ENCODE measurements at regions not wholly inside any gene's neighbourhood (a gene's known extent, or its start where the extent isn't known, plus 50 kb on each side); places are given as distances from the start of the nearest gene placed in this dataset.

- H3K4me3 ChIP-seq (replicated peaks in 1 of 2; ENCODE audit: low read depth in 2 of 2, low read length in 2 of 2), result no peak overlapping the region
- DNase-seq (ENCODE audit: low read depth in 2 of 2), result no peak
These were observed 117.9 kb upstream of the ESRRG start for GRCh38 chr1:216841165-216841564.

GRCh38 chr1:216836316-216836715 is 113.1 kb upstream of the ESRRG start:
- DNase-seq (ENCODE audit: low read depth in 2 of 2), result no peak
- no peak for TF ChIP-seq CTCF (IDR thresholded peaks at IDR 0.05; ENCODE audit: low read depth, low read length)
- H3K4me3 ChIP-seq (replicated peaks in 1 of 2; ENCODE audit: low read depth in 2 of 2, low read length in 2 of 2), result no peak overlapping the region

More at GRCh38 chr1:216841165-216841564, 117.9 kb upstream of the ESRRG start:
- no peak for TF ChIP-seq CTCF (IDR thresholded peaks at IDR 0.05; ENCODE audit: low read depth, low read length)

- no peak for TF ChIP-seq CTCF (IDR thresholded peaks at IDR 0.05; ENCODE audit: low read depth, low read length)
- H3K4me3 ChIP-seq (replicated peaks in 1 of 2; ENCODE audit: low read depth in 2 of 2, low read length in 2 of 2), result no peak overlapping the region
- no peak for DNase-seq (ENCODE audit: low read depth in 2 of 2)
These were observed 110.3 kb upstream of the ESRRG start for GRCh38 chr1:216833509-216833908.

- H3K4me3 ChIP-seq (replicated peaks in 1 of 2; ENCODE audit: low read depth in 2 of 2, low read length in 2 of 2), result no peak overlapping the region
- TF ChIP-seq CTCF (IDR thresholded peaks at IDR 0.05; ENCODE audit: low read depth, low read length), result no peak
- no peak for DNase-seq (ENCODE audit: low read depth in 2 of 2)
These were observed 109.0 kb upstream of the ESRRG start for GRCh38 chr1:216832192-216832591.

- DNase-seq (ENCODE audit: low read depth in 2 of 2), result no peak
- TF ChIP-seq CTCF (IDR thresholded peaks at IDR 0.05; ENCODE audit: low read depth, low read length), result no peak
- no peak overlapping the region for H3K4me3 ChIP-seq (replicated peaks in 1 of 2; ENCODE audit: low read depth in 2 of 2, low read length in 2 of 2)
These were observed 107.4 kb upstream of the ESRRG start for GRCh38 chr1:216830424-216831210.

GRCh38 chr1:216827251-216827650 is 104.0 kb upstream of the ESRRG start:
- H3K4me3 ChIP-seq (replicated peaks in 1 of 2; ENCODE audit: low read depth in 2 of 2, low read length in 2 of 2), result no peak overlapping the region
- no peak for TF ChIP-seq CTCF (IDR thresholded peaks at IDR 0.05; ENCODE audit: low read depth, low read length)

GRCh38 chr1:216826646-216827045 is 103.4 kb upstream of the ESRRG start:
- DNase-seq (ENCODE audit: low read depth in 2 of 2), result no peak
- TF ChIP-seq CTCF (IDR thresholded peaks at IDR 0.05; ENCODE audit: low read depth, low read length), result no peak
- H3K4me3 ChIP-seq (replicated peaks in 1 of 2; ENCODE audit: low read depth in 2 of 2, low read length in 2 of 2), result no peak overlapping the region

More at GRCh38 chr1:216827251-216827650, 104.0 kb upstream of the ESRRG start:
- no peak for DNase-seq (ENCODE audit: low read depth in 2 of 2)

Data from cardiac fibroblast (primary cell).